ENCODE measurements at regions not wholly inside any gene's neighbourhood (a gene's known extent, or its start where the extent isn't known, plus 50 kb on each side); places are given as distances from the start of the nearest gene placed in this dataset.

DNA sequence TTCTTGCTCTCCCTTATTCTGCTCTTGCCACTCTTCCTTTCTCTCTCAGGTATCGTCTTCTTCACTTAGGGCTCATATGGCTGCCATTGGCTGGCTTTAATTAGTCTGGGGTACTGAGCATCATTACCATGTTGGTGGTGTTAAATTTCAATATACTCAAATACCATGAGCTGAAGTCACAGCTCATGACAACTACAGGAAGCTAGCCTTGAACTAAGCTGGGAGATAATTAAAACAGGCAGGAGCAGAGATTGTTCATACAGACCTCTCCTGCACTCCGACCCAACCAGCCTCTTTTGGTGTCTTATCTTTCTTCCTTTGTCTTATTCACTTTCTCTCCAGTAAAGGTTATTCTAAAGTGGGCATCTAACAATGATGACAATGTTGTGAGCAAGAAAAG lies 130.9 kb upstream of the BLID start (continued):
- TF ChIP-seq, protein P1, sequence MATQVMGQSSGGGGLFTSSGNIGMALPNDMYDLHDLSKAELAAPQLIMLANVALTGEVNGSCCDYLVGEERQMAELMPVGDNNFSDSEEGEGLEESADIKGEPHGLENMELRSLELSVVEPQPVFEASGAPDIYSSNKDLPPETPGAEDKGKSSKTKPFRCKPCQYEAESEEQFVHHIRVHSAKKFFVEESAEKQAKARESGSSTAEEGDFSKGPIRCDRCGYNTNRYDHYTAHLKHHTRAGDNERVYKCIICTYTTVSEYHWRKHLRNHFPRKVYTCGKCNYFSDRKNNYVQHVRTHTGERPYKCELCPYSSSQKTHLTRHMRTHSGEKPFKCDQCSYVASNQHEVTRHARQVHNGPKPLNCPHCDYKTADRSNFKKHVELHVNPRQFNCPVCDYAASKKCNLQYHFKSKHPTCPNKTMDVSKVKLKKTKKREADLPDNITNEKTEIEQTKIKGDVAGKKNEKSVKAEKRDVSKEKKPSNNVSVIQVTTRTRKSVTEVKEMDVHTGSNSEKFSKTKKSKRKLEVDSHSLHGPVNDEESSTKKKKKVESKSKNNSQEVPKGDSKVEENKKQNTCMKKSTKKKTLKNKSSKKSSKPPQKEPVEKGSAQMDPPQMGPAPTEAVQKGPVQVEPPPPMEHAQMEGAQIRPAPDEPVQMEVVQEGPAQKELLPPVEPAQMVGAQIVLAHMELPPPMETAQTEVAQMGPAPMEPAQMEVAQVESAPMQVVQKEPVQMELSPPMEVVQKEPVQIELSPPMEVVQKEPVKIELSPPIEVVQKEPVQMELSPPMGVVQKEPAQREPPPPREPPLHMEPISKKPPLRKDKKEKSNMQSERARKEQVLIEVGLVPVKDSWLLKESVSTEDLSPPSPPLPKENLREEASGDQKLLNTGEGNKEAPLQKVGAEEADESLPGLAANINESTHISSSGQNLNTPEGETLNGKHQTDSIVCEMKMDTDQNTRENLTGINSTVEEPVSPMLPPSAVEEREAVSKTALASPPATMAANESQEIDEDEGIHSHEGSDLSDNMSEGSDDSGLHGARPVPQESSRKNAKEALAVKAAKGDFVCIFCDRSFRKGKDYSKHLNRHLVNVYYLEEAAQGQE (IDR thresholded peaks at IDR 0.05), result no peak
- TF ChIP-seq EP300 (IDR thresholded peaks at IDR 0.05), result no peak
- no peak for TF ChIP-seq NPAS2 (CRISPR knock-in tag; IDR thresholded peaks at IDR 0.05; ENCODE audit: borderline replicate concordance)
- no peak for TF ChIP-seq JUNB (IDR thresholded peaks at IDR 0.05)

DNA sequence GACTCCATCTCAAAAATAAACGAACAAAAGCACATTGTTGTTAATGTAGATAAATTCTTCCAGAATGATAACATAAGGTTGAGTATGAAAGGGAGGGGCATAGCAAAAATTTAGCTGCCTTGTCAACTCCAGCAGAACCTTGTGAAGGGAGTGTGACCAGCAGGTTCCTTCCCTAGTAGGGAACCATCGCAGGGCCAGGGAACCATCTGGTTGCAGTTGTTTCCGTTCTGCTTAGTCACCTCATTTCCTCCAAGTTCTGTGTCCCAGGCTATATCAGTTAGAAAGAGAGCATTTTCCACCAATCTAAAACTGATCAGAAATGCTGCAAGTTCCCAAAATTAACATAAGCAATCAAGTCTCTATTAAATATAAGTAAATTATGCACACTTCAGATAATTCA lies 126.7 kb upstream of the BLID start:
- no peak for FAIRE-seq
- Histone ChIP-seq H3K27ac (no peak overlapping the region), H3K9me3 (no peaks in the 10 kb centered on the region), H3K4me2 (no peak overlapping the region), H3K4me1 (no peaks in the 10 kb centered on the region), H3K4me3 (no peak overlapping the region)
- TF ChIP-seq SREBF2 (IDR thresholded peaks at IDR 0.05) (no peak), CEBPB (IDR thresholded peaks at IDR 0.05) (no peak), MAFK (IDR thresholded peaks at IDR 0.05; ENCODE audit: partially characterized antibody) (no peak), NFE2L2 (conservative IDR thresholded peaks at IDR 0.05; ENCODE audit: low read length) (no peak), JUN (IDR thresholded peaks at IDR 0.05) (no peak)
- TF ChIP-seq, protein P2, sequence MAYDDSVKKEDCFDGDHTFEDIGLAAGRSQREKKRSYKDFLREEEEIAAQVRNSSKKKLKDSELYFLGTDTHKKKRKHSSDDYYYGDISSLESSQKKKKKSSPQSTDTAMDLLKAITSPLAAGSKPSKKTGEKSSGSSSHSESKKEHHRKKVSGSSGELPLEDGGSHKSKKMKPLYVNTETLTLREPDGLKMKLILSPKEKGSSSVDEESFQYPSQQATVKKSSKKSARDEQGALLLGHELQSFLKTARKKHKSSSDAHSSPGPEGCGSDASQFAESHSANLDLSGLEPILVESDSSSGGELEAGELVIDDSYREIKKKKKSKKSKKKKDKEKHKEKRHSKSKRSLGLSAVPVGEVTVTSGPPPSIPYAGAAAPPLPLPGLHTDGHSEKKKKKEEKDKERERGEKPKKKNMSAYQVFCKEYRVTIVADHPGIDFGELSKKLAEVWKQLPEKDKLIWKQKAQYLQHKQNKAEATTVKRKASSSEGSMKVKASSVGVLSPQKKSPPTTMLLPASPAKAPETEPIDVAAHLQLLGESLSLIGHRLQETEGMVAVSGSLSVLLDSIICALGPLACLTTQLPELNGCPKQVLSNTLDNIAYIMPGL (CRISPR knock-in tag; IDR thresholded peaks at IDR 0.05; ENCODE audit: borderline replicate concordance), result no peak
- ATAC-seq, result no peak
- CTCF ChIA-PET, result no interaction called here
- DNase-seq (ENCODE audit: low read depth in 1 of 2, low spot score in 1 of 2), result no peak
- 62% methylated on average over 3 of the region's 3 CpGs for WGBS (ENCODE audit: missing lambda C conversion rate)
- POLR2A ChIA-PET, result no interaction called here

DNA sequence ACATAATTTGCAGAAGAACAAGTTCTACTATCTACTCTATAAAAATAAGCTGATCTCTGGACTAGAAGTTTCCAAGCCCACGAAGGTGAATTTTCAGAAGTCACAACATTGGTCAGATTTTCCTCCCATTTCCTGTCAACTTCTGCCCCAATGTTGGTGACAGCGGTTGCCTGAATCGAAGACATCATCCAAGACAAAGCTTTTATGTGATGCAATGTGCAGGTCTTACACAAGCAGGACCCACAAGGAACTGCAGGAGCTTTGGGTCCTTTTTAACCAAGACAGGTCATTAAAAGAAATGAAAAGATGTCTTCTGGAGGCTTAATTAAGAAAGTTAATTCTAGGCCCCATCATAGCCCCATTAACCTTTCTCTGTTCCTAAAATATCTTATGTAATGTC lies 125.6 kb upstream of the BLID start:
- POLR2A ChIA-PET, result no interaction called here
- H3K9me3 ChIP-seq, result no peaks in the 10 kb centered on the region
- ATAC-seq, result no peak
- DNase-seq (ENCODE audit: low read depth in 1 of 2, low spot score in 1 of 2), result no peak
- CTCF ChIA-PET, result interaction anchor here (1.2 kb wide), 1 partner anchor 26 kb away, joined by 4 read pairs; no protein-coding TSS in a partner anchor
- no peak overlapping the region for H3K27ac ChIP-seq
- FAIRE-seq, result no peak
- no peak overlapping the region for H3K4me2 ChIP-seq
- no peak for TF ChIP-seq CBX2 (IDR thresholded peaks at IDR 0.05; ENCODE audit: borderline replicate concordance, low read depth)
- TF ChIP-seq RAD21 (conservative IDR thresholded peaks at IDR 0.05 in 1 of 2, IDR thresholded peaks at IDR 0.05 in 1 of 2), result no peak
- TF ChIP-seq JUN (IDR thresholded peaks at IDR 0.05), result no peak
- TF ChIP-seq JUNB (IDR thresholded peaks at IDR 0.05), result no peak
- no peak for TF ChIP-seq FOSL2 (IDR thresholded peaks at IDR 0.05)
- no peak for TF ChIP-seq FOSL2 (CRISPR knock-in tag; IDR thresholded peaks at IDR 0.05)
- TF ChIP-seq, protein P3, sequence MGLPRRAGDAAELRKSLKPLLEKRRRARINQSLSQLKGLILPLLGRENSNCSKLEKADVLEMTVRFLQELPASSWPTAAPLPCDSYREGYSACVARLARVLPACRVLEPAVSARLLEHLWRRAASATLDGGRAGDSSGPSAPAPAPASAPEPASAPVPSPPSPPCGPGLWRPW (IDR thresholded peaks at IDR 0.05), result no peak
- TF ChIP-seq RNF2 (IDR thresholded peaks at IDR 0.05; ENCODE audit: borderline replicate concordance, low read depth), result no peak
- TF ChIP-seq HOXA7 (CRISPR knock-in tag; IDR thresholded peaks at IDR 0.05), result no peak
- TF ChIP-seq EHMT2 (IDR thresholded peaks at IDR 0.05; ENCODE audit: low read depth), result no peak
- TF ChIP-seq, protein P1 (IDR thresholded peaks at IDR 0.05), result no peak
- TF ChIP-seq EP300 (IDR thresholded peaks at IDR 0.05), result no peak
- TF ChIP-seq ZFP36 (IDR thresholded peaks at IDR 0.05; ENCODE audit: borderline replicate concordance, partially characterized antibody), result no peak
- no peak for TF ChIP-seq ZNF302 (CRISPR knock-in tag; IDR thresholded peaks at IDR 0.05)
- no peak for TF ChIP-seq TFCP2L1 (CRISPR knock-in tag; IDR thresholded peaks at IDR 0.05)
- no peak for TF ChIP-seq KDM5A (IDR thresholded peaks at IDR 0.05)
- TF ChIP-seq ZC3H11A (IDR thresholded peaks at IDR 0.05), result no peak
- no peak for TF ChIP-seq NR3C1 (IDR thresholded peaks at IDR 0.05)
- no peak for TF ChIP-seq TP53 (CRISPR knock-in tag; IDR thresholded peaks at IDR 0.05)
- TF ChIP-seq FOSB (CRISPR knock-in tag; IDR thresholded peaks at IDR 0.05), result no peak
- H3K4me1 ChIP-seq, result no peaks in the 10 kb centered on the region
- no peak overlapping the region for H3K4me3 ChIP-seq
- 49% methylated on average over 3 of the region's 3 CpGs for WGBS (ENCODE audit: missing lambda C conversion rate)

Data from A549 (cell line).